GM20431 (cell line): ENCODE measurements at regions not wholly inside any gene's neighbourhood (a gene's known extent, or its start where the extent isn't known, plus 50 kb on each side); places are given as distances from the start of the nearest gene placed in this dataset.

Source experiments
- in situ Hi-C: fragments of 300-500 bp; cut with MseI, MboI; formaldehyde crosslinking; loops from one replicate; pipeline ENCODE4 v1.15.0; 2020; ENCODE audit warnings: low sequenced_read_pairs; ENCODE audit not compliant: unreplicated experiment

- in situ Hi-C loops = loop anchor here (25.0 kb wide), 2 partner anchors 375 to 575 kb away; partner anchors contain the start of gene G6PC2
Measured at GRCh38 chr2:168336786-168337388, 89.5 kb upstream of the STK39 start.

GRCh38 chr2:168338292-168338691 lies 90.9 kb upstream of the STK39 start:
- in situ Hi-C loops = loop anchor here (25.0 kb wide), 2 partner anchors 374 to 574 kb away; partner anchors contain the start of gene G6PC2

- in situ Hi-C loops = loop anchor here (25.0 kb wide), 2 partner anchors 373 to 573 kb away; partner anchors contain the start of gene G6PC2
Measured at GRCh38 chr2:168338803-168339437, 91.5 kb upstream of the STK39 start.

GRCh38 chr2:168340931-168341330 lies 93.5 kb upstream of the STK39 start:
- in situ Hi-C loops = loop anchor here (25.0 kb wide), 2 partner anchors 371 to 571 kb away; partner anchors contain the start of gene G6PC2

- in situ Hi-C loops = loop anchor here (25.0 kb wide), 2 partner anchors 369 to 569 kb away; partner anchors contain the start of gene G6PC2
Measured at GRCh38 chr2:168343586-168343985, 96.2 kb upstream of the STK39 start.

GRCh38 chr2:168344706-168345105 lies 97.3 kb upstream of the STK39 start:
- in situ Hi-C loops = loop anchor here (25.0 kb wide), 2 partner anchors 368 to 568 kb away; partner anchors contain the start of gene G6PC2

- in situ Hi-C loops = loop anchor here (25.0 kb wide), 2 partner anchors 367 to 567 kb away; partner anchors contain the start of gene G6PC2
Measured at GRCh38 chr2:168345601-168346000, 98.2 kb upstream of the STK39 start.

- in situ Hi-C loops = loop anchor here (25.0 kb wide), 2 partner anchors 365 to 565 kb away; partner anchors contain the start of gene G6PC2
Measured at GRCh38 chr2:168346725-168347477, 99.5 kb upstream of the STK39 start.

- in situ Hi-C loops = loop anchor here (25.0 kb wide), 2 partner anchors 364 to 564 kb away; partner anchors contain the start of gene G6PC2
Measured at GRCh38 chr2:168348076-168348475, 100.7 kb upstream of the STK39 start.

GRCh38 chr2:168350380-168350779 lies 103.0 kb upstream of the STK39 start:
- in situ Hi-C loops = no loop called here

- in situ Hi-C loops = no loop called here
Measured at GRCh38 chr2:168353251-168353650, 102.8 kb upstream of the CERS6 start.

GRCh38 chr2:168354499-168354898 lies 101.6 kb upstream of the CERS6 start:
- in situ Hi-C loops = no loop called here

- in situ Hi-C loops = no loop called here
Measured at GRCh38 chr2:168355121-168355520, 101.0 kb upstream of the CERS6 start.

GRCh38 chr2:168355779-168356476 lies 100.1 kb upstream of the CERS6 start:
- in situ Hi-C loops = no loop called here

- in situ Hi-C loops = no loop called here
Measured at GRCh38 chr2:168356477-168356835, 99.6 kb upstream of the CERS6 start.

GRCh38 chr2:168357797-168358472 lies 98.1 kb upstream of the CERS6 start:
- in situ Hi-C loops = no loop called here

GRCh38 chr2:168359082-168359481 lies 97.0 kb upstream of the CERS6 start:
- in situ Hi-C loops = no loop called here

- in situ Hi-C loops = no loop called here
Measured at GRCh38 chr2:168363347-168364092, 92.6 kb upstream of the CERS6 start.
